MM.1S (cell line): ENCODE measurements at regions not wholly inside any gene's neighbourhood (a gene's known extent, or its start where the extent isn't known, plus 50 kb on each side); places are given as distances from the start of the nearest gene placed in this dataset.

Source experiments
- DNase-seq: peaks from one replicate; pipeline ENCODE4 v3.0.0-alpha.2; 2015
- H2AFZ ChIP-seq: fragments of 300-600 bp; sonication (generic); 2 replicates; pipeline ENCODE4 v1.6.0; 2016; ENCODE audit warnings: antibody characterized with exemption, low read length
- H3F3A ChIP-seq: fragments of 300-600 bp; sonication (generic); 2 replicates; pipeline ENCODE4 v1.6.1; 2016; ENCODE audit warnings: mild to moderate bottlenecking, antibody characterized with exemption, low read length, moderate library complexity, mixed read lengths; ENCODE audit not compliant: insufficient read depth
- H3K27ac ChIP-seq: fragments of 300-600 bp; sonication (generic); 2 replicates; pipeline ENCODE4 v1.5.1; 2016; ENCODE audit warnings: mild to moderate bottlenecking, low read length
- H3K27me3 ChIP-seq: fragments of 300-600 bp; sonication (generic); replicated peaks from 2 replicates; pipeline ENCODE4 v1.6.0; 2016; ENCODE audit warnings: low read length; ENCODE audit not compliant: insufficient read depth
- H3K36me3 ChIP-seq: fragments of 300-600 bp; sonication (generic); replicated peaks from 2 replicates; pipeline ENCODE4 v1.6.1; 2016; ENCODE audit warnings: mild to moderate bottlenecking, low read length, mixed read lengths; ENCODE audit not compliant: insufficient read depth
- H3K4me1 ChIP-seq: fragments of 300-600 bp; sonication (generic); 2 replicates; pipeline ENCODE4 v1.6.1; 2016; ENCODE audit warnings: low read length, mixed read lengths
- H3K4me2 ChIP-seq: fragments of 300-600 bp; sonication (generic); 2 replicates; pipeline ENCODE4 v1.6.0; 2016; ENCODE audit warnings: low read depth, low read length
- H3K4me3 ChIP-seq: fragments of 300-600 bp; sonication (generic); 2 replicates; pipeline ENCODE4 v1.5.1; 2016; ENCODE audit warnings: low read length, mixed read lengths
- H3K79me2 ChIP-seq: fragments of 300-600 bp; sonication (generic); 2 replicates; pipeline ENCODE4 v1.6.1; 2016; ENCODE audit warnings: mixed run types, low read length, mixed read lengths
- H3K9ac ChIP-seq: fragments of 300-600 bp; sonication (generic); 2 replicates; pipeline ENCODE4 v1.6.1; 2016; ENCODE audit warnings: low read length, mixed read lengths
- H3K9me2 ChIP-seq: fragments of 300-600 bp; sonication (generic); replicated peaks from 2 replicates; pipeline ENCODE4 v1.6.1; 2016; ENCODE audit warnings: mild to moderate bottlenecking, low read length, mixed read lengths; ENCODE audit not compliant: insufficient read depth
- H3K9me3 ChIP-seq: fragments of 300-600 bp; sonication (generic); replicated peaks from 2 replicates; pipeline ENCODE4 v1.6.1; 2016; ENCODE audit warnings: mild to moderate bottlenecking, low read length, mixed read lengths; ENCODE audit not compliant: insufficient read depth
- H4K20me1 ChIP-seq: fragments of 300-600 bp; sonication (generic); 2 replicates; pipeline ENCODE4 v1.6.1; 2016; ENCODE audit warnings: mild to moderate bottlenecking, low read length, moderate library complexity, mixed read lengths; ENCODE audit not compliant: insufficient read depth
- EZH2 ChIP-seq: fragments of 300-600 bp; sonication (generic); optimal IDR thresholded peaks from 2 replicates; pipeline ENCODE3; 2017; ENCODE audit warnings: low read depth, mild to moderate bottlenecking, antibody characterized with exemption, low read length, mixed read lengths
- EZH2phosphoT487 ChIP-seq: fragments of 300-600 bp; sonication (generic); IDR thresholded peaks from 2 replicates; pipeline ENCODE4 v1.6.1; 2018; ENCODE audit warnings: antibody characterized with exemption, low read length
- TF ChIP-seq, protein P1 (sequence below): fragments of 300-600 bp; sonication (generic); IDR thresholded peaks from 2 replicates; pipeline ENCODE4 v1.5.1; 2016; ENCODE audit warnings: antibody characterized with exemption, low read length, mixed read lengths

- Histone ChIP-seq H3K4me2 (no peak overlapping the region), H3K9ac (no peak overlapping the region), H3K4me3 (no peak overlapping the region), H3K9me2 (no peaks in the 10 kb centered on the region), H3K27ac (no peak overlapping the region), H2AFZ (no peak overlapping the region), H3F3A (no peaks in the 10 kb centered on the region), H3K4me1 (no peaks in the 10 kb centered on the region), H3K36me3 (no peaks in the 10 kb centered on the region), H3K27me3 (no peaks in the 10 kb centered on the region), H3K9me3 (no peaks in the 10 kb centered on the region), H4K20me1 (no peaks in the 10 kb centered on the region), H3K79me2 (no peaks in the 10 kb centered on the region)
- DNase-seq, result no peak
- TF ChIP-seq EZH2, result no peak
- no peak for TF ChIP-seq EZH2phosphoT487
- TF ChIP-seq, protein P1, sequence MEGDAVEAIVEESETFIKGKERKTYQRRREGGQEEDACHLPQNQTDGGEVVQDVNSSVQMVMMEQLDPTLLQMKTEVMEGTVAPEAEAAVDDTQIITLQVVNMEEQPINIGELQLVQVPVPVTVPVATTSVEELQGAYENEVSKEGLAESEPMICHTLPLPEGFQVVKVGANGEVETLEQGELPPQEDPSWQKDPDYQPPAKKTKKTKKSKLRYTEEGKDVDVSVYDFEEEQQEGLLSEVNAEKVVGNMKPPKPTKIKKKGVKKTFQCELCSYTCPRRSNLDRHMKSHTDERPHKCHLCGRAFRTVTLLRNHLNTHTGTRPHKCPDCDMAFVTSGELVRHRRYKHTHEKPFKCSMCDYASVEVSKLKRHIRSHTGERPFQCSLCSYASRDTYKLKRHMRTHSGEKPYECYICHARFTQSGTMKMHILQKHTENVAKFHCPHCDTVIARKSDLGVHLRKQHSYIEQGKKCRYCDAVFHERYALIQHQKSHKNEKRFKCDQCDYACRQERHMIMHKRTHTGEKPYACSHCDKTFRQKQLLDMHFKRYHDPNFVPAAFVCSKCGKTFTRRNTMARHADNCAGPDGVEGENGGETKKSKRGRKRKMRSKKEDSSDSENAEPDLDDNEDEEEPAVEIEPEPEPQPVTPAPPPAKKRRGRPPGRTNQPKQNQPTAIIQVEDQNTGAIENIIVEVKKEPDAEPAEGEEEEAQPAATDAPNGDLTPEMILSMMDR, result no peak
Measured at GRCh38 chr2:5799348-5799747, 107.2 kb downstream of the SOX11 start.

GRCh38 chr2:5803547-5803946, 111.4 kb downstream of the SOX11 start:
- H3K9me2 ChIP-seq, result no peaks in the 10 kb centered on the region
- no peak for DNase-seq
- H3K4me2 ChIP-seq, result no peak overlapping the region
- H3K9ac ChIP-seq, result no peak overlapping the region
- H3K4me1 ChIP-seq, result no peaks in the 10 kb centered on the region
- no peaks in the 10 kb centered on the region for H3K36me3 ChIP-seq
- H4K20me1 ChIP-seq, result no peaks in the 10 kb centered on the region
- TF ChIP-seq EZH2 (no peak), EZH2phosphoT487 (no peak)
- TF ChIP-seq, protein P1, result no peak
- no peaks in the 10 kb centered on the region for H3F3A ChIP-seq
- no peaks in the 10 kb centered on the region for H3K9me3 ChIP-seq
- H3K27me3 ChIP-seq, result no peaks in the 10 kb centered on the region
- H3K4me3 ChIP-seq, result no peak overlapping the region
- H3K27ac ChIP-seq, result no peak overlapping the region
- H2AFZ ChIP-seq, result no peak overlapping the region
- H3K79me2 ChIP-seq, result no peaks in the 10 kb centered on the region

DNA sequence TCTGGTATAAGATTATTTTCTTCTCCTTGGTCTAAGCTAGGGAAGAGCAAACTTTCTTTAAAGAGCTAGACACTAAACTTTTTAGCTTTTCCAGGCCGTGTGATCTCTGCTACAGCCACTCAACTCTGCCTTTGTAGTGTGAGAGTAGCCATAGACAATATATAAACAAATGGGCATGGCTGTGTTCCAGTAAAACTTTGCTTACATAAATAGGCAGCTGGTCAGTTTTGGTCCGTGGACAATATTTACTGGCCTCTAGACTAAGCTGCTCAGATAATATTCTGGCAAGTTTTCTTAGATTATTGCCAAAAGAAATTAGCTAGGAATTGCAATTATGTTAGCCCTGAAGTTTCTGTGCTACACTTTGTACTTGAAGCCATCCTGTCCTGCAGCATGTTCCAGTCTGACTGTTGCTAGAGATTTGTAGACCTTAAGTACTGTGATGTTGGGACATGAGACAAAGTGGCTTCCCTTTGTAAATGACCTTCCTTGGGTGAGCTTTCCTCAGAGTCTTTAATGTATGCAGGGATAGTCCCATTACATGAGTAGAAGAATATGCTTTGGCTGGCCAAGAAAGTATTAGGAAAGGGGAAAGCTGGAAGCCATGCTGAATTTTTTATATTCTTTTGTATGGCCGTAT, 126.9 kb downstream of the SOX11 start:
- no peak overlapping the region for H3K27ac ChIP-seq
- no peaks in the 10 kb centered on the region for H3K4me1 ChIP-seq
- no peak overlapping the region for H3K4me2 ChIP-seq
- no peaks in the 10 kb centered on the region for H3K9me3 ChIP-seq
- no peak overlapping the region for H3K9ac ChIP-seq
- H3K36me3 ChIP-seq, result no peaks in the 10 kb centered on the region
- no peak overlapping the region for H2AFZ ChIP-seq
- TF ChIP-seq EZH2 (no peak), EZH2phosphoT487 (no peak)
- TF ChIP-seq, protein P1, result no peak
- H3K79me2 ChIP-seq, result no peaks in the 10 kb centered on the region
- no peaks in the 10 kb centered on the region for H3K27me3 ChIP-seq
- H4K20me1 ChIP-seq, result no peaks in the 10 kb centered on the region
- H3K9me2 ChIP-seq, result no peaks in the 10 kb centered on the region
- no peaks in the 10 kb centered on the region for H3F3A ChIP-seq
- H3K4me3 ChIP-seq, result no peak overlapping the region
- no peak for DNase-seq
